Neuronal stem cell (in vitro differentiated cells): ENCODE measurements at regions not wholly inside any gene's neighbourhood (a gene's known extent, or its start where the extent isn't known, plus 50 kb on each side); places are given as distances from the start of the nearest gene placed in this dataset.

Experiments
- DNase-seq: peaks from one replicate; pipeline ENCODE4 v3.0.0-alpha.2; 2013; ENCODE audit warnings: low spot score
- H2AFZ ChIP-seq: one replicate; pipeline ENCODE4 v1.6.1; 2013; ENCODE audit warnings: mild to moderate bottlenecking, low read length, inconsistent platforms
- H2AK5ac ChIP-seq: 2 replicates; pipeline ENCODE4 v1.6.1; 2013; ENCODE audit warnings: low read depth, mild to moderate bottlenecking, inconsistent platforms, low read length, moderate library complexity, mixed read lengths
- H2BK120ac ChIP-seq: 2 replicates; pipeline ENCODE4 v1.6.1; 2013; ENCODE audit warnings: low read depth, mild to moderate bottlenecking, inconsistent platforms, low read length, moderate library complexity, mixed read lengths
- H2BK12ac ChIP-seq: one replicate; pipeline ENCODE4 v1.6.1; 2013; ENCODE audit warnings: low read length, inconsistent platforms
- H2BK15ac ChIP-seq: 2 replicates; pipeline ENCODE4 v1.6.1; 2013; ENCODE audit warnings: mild to moderate bottlenecking, low read length, inconsistent platforms, mixed read lengths
- H2BK5ac ChIP-seq: one replicate; pipeline ENCODE4 v1.6.1; 2013; ENCODE audit warnings: inconsistent platforms, mild to moderate bottlenecking, low read length, moderate library complexity
- H3K14ac ChIP-seq: one replicate; pipeline ENCODE4 v1.6.1; 2013; ENCODE audit warnings: low read length, inconsistent platforms
- H3K18ac ChIP-seq: 2 replicates; pipeline ENCODE4 v1.6.1; 2013; ENCODE audit warnings: low read length, inconsistent platforms
- H3K23ac ChIP-seq: 2 replicates; pipeline ENCODE4 v1.6.1; 2013; ENCODE audit warnings: low read depth, mild to moderate bottlenecking, mixed read lengths, low read length, inconsistent platforms; ENCODE audit not compliant: poor library complexity
- H3K27ac ChIP-seq: replicated peaks from 3 replicates; pipeline ENCODE4 v1.5.1; 2013; ENCODE audit warnings: low read length, inconsistent platforms
- H3K27me3 ChIP-seq, 3 experiments: 2 replicates each; pipeline ENCODE4 v1.6.1; 2013; ENCODE audit warnings: low read length in 3 of 3, mild to moderate bottlenecking in 2 of 3, inconsistent platforms in 1 of 3, low read depth in 1 of 3, mixed read lengths in 1 of 3, moderate library complexity in 1 of 3; ENCODE audit not compliant: control insufficient read depth in 3 of 3, insufficient read depth in 3 of 3
- H3K36me3 ChIP-seq, 2 donors: replicated peaks in 1 of 2; 2 replicates each; pipeline ENCODE4 v1.6.1; 2013; ENCODE audit warnings: low read length in 2 of 2; ENCODE audit not compliant: control insufficient read depth in 2 of 2, insufficient read depth in 2 of 2
- H3K4ac ChIP-seq: 2 replicates; pipeline ENCODE4 v1.6.1; 2013; ENCODE audit warnings: inconsistent platforms, mild to moderate bottlenecking, low read length, moderate library complexity
- H3K4me1 ChIP-seq, 2 donors: 1 replicate in 1 of 2; 2 replicates in 1 of 2; pipeline ENCODE4 v1.6.1; 2013; ENCODE audit warnings: low read length in 2 of 2, low read depth in 1 of 2; ENCODE audit not compliant: control insufficient read depth in 2 of 2, insufficient read depth in 1 of 2
- H3K4me2 ChIP-seq: one replicate; pipeline ENCODE4 v1.6.1; 2013; ENCODE audit warnings: mild to moderate bottlenecking, low read length, inconsistent platforms; ENCODE audit not compliant: insufficient read depth, poor library complexity, severe bottlenecking
- H3K4me3 ChIP-seq, 2 donors: 2 replicates each; pipeline ENCODE4 v1.5.1; 2013; ENCODE audit warnings: low read length in 2 of 2, mild to moderate bottlenecking in 2 of 2, inconsistent platforms in 1 of 2, moderate library complexity in 1 of 2
- H3K79me1 ChIP-seq: one replicate; pipeline ENCODE4 v1.6.1; 2013; ENCODE audit warnings: low read depth, mild to moderate bottlenecking, inconsistent platforms, low read length, moderate library complexity
- H3K9ac ChIP-seq: one replicate; pipeline ENCODE4 v1.6.1; 2013; ENCODE audit warnings: mild to moderate bottlenecking, low read depth, low read length, inconsistent platforms; ENCODE audit not compliant: poor library complexity
- H3K9me3 ChIP-seq, 2 donors: replicated peaks in 1 of 2; 2 replicates each; pipeline versions ENCODE3 to v1.6.1; 2013; ENCODE audit warnings: low read length in 2 of 2, mild to moderate bottlenecking in 2 of 2, inconsistent platforms in 1 of 2, low read depth in 1 of 2, mixed read lengths in 1 of 2, moderate library complexity in 1 of 2; ENCODE audit not compliant: control insufficient read depth in 2 of 2, insufficient read depth in 1 of 2
- H4K8ac ChIP-seq: one replicate; pipeline ENCODE4 v1.6.1; 2013; ENCODE audit warnings: low read depth, mild to moderate bottlenecking, inconsistent platforms, low read length, moderate library complexity
- H4K91ac ChIP-seq: one replicate; pipeline ENCODE4 v1.6.1; 2013; ENCODE audit warnings: low read length, low read depth, mild to moderate bottlenecking, inconsistent platforms; ENCODE audit not compliant: poor library complexity
- WGBS, 2 donors: extraction: QIAGEN DNeasy Blood & Tissue Kit; methylation state at CpG; one replicate each; pipeline ENCODE4 v1.1.7; 2013; ENCODE audit warnings: missing lambda C conversion rate in 2 of 2, mixed read lengths in 1 of 2; ENCODE audit not compliant: insufficient read length in 2 of 2, insufficient replicate concordance in 1 of 2; ENCODE audit errors: extremely low coverage in 2 of 2; 5-methylcytosine and 5-hydroxymethylcytosine counted together

DNA sequence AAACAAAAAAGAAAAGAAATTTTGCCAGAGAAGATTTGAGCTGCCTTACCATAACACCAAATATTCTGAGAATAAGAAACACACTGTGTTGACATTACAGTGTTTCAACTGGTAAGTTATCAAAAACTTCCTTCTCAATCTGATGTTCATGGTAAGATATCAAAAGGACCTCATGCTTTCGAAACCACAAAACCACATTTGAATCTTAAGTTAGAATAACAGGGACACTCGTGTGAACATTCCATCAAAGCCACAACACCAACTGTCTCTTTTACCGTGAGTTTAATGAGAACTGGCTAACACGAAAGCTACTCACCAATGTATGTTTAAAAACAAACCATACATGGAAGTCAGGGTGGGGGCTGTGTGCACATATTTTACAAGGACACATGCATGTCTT lies 73.0 kb upstream of the OPRM1 start:
- Histone ChIP-seq H4K91ac (no peak overlapping the region), H3K18ac (no peak overlapping the region), H3K23ac (no peak overlapping the region), H3K4me2 (no peak overlapping the region), H3K4ac (no peak overlapping the region), H3K36me3 (no peaks in the 10 kb centered on the region), H3K14ac (no peak overlapping the region), H2AK5ac (no peak overlapping the region), H2BK15ac (no peak overlapping the region), H3K27me3 (no peaks in the 10 kb centered on the region), H2BK120ac (no peak overlapping the region), H2AFZ (no peak overlapping the region), H4K8ac (no peak overlapping the region), H3K9ac (no peak overlapping the region), H2BK5ac (no peak overlapping the region), H3K4me1 (no peaks in the 10 kb centered on the region), H3K4me3 (no peak overlapping the region), H3K79me1 (no peaks in the 10 kb centered on the region), H2BK12ac (no peak overlapping the region), H3K9me3 (peaks cover 0 to under 1% of the 10 kb centered on the region in 2 donors), H3K27ac (no peak overlapping the region)
- no CpG with 5 or more reads among the region's 4 CpGs for WGBS, 2 donors
- no peak for DNase-seq

DNA sequence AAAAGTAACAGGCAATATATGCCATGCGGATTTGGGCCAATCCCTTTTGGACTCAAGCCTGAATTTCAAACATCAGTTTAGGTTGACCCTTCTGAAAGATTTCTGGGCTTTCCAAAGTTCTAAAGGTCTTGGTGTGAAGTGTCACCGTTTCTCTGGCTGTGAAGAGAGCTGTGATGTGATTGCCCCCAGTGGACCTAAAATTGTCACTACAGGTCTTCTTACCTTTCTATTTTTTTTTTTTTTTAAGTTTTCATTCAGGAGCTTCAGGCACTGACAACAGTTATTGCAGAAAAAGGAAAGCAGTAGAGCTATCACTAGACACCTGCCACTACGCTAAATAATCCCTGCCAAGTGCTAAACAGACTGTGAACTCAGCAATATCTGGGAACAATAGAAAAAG lies 75.7 kb upstream of the OPRM1 start:
- no peak for DNase-seq
- WGBS, 2 donors: no CpG with 5 or more reads among the region's 3 CpGs
- H3K27ac ChIP-seq: no peak overlapping the region

DNA sequence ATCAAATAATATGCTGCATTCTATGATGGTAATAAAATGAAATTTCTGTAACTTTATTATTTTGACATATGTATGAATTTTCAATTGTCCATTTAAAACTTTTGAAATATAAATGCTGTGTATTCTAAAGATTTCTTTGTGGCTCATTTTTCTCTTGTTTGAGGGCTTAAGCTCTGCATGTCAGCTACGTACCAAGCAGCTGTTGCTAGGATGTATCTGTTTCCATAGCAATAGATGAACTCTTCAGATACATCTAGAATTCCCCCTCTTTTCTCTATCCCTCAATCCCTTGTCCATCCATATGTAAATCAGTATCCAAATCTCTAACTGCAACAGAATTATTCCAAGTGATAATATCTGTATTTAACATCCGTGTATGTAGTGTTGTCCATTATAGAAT lies 76.5 kb upstream of the OPRM1 start:
- Histone ChIP-seq H3K79me1 (no peaks in the 10 kb centered on the region), H3K36me3 (no peaks in the 10 kb centered on the region)
- WGBS, 2 donors: no CpG with 5 or more reads among the region's 2 CpGs

More for the DNA sequence above, 75.7 kb upstream of the OPRM1 start:
- no peak overlapping the region for H2BK15ac ChIP-seq
- no peak overlapping the region for H2BK5ac ChIP-seq
- no peak overlapping the region for H2AFZ ChIP-seq
- H3K4ac ChIP-seq: no peak overlapping the region
- no peaks in the 10 kb centered on the region for H3K4me1 ChIP-seq
- no peak overlapping the region for H3K4me3 ChIP-seq
- H4K91ac ChIP-seq: no peak overlapping the region
- H2BK120ac ChIP-seq: no peak overlapping the region
- no peaks in the 10 kb centered on the region for H3K36me3 ChIP-seq
- H2AK5ac ChIP-seq: no peak overlapping the region
- H3K18ac ChIP-seq: no peak overlapping the region
- no peak overlapping the region for H3K9ac ChIP-seq
- H3K9me3 ChIP-seq: no peaks in the 10 kb centered on the region
- H3K14ac ChIP-seq: no peak overlapping the region
- no peak overlapping the region for H3K23ac ChIP-seq
- no peaks in the 10 kb centered on the region for H3K27me3 ChIP-seq
- H3K79me1 ChIP-seq: no peaks in the 10 kb centered on the region
- no peak overlapping the region for H3K4me2 ChIP-seq
- no peak overlapping the region for H2BK12ac ChIP-seq
- no peak overlapping the region for H4K8ac ChIP-seq

DNA sequence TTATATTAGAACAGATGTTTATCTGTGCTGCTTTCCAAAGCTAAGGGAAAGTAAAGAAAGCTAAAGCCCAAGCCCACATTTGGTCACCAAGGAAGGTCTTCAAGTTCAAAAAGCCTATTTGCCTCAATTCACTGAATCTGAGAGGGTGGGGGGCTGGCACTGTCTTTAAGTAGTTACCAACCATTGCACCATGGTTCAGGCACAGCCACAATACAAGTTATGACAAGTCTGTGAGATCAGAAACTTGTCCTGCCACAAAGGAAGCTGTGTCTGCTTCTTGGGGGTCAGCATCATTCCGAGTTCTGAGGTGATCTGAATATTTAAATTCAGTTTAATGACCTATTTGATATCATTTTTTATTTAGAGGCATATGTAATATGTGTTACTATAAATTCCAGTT lies 78.3 kb upstream of the OPRM1 start:
- no peak overlapping the region for H3K4me2 ChIP-seq
- H2AK5ac ChIP-seq: no peak overlapping the region
- no peak for DNase-seq
- H3K14ac ChIP-seq: no peak overlapping the region
- no peak overlapping the region for H2BK12ac ChIP-seq
- H3K4me1 ChIP-seq: no peaks in the 10 kb centered on the region
- H3K23ac ChIP-seq: no peak overlapping the region
- H3K79me1 ChIP-seq: no peaks in the 10 kb centered on the region
- H3K27me3 ChIP-seq: no peaks in the 10 kb centered on the region
- no peaks in the 10 kb centered on the region for H3K9me3 ChIP-seq
- no peak overlapping the region for H3K27ac ChIP-seq
- no peak overlapping the region for H3K4ac ChIP-seq
- H2BK5ac ChIP-seq: no peak overlapping the region
- H4K8ac ChIP-seq: no peak overlapping the region
- H3K36me3 ChIP-seq: no peaks in the 10 kb centered on the region
- no peak overlapping the region for H3K18ac ChIP-seq
- H3K9ac ChIP-seq: no peak overlapping the region
- H2AFZ ChIP-seq: no peak overlapping the region
- WGBS, 2 donors: no CpG with 5 or more reads among the region's 1 CpG
- no peak overlapping the region for H2BK120ac ChIP-seq
- no peak overlapping the region for H4K91ac ChIP-seq
- H2BK15ac ChIP-seq: no peak overlapping the region
- no peak overlapping the region for H3K4me3 ChIP-seq

More for the DNA sequence above, 76.5 kb upstream of the OPRM1 start:
- no peak overlapping the region for H3K23ac ChIP-seq
- no peak overlapping the region for H3K18ac ChIP-seq
- H3K4ac ChIP-seq: no peak overlapping the region
- no peaks in the 10 kb centered on the region for H3K27me3 ChIP-seq
- no peak overlapping the region for H2BK15ac ChIP-seq
- H2BK12ac ChIP-seq: no peak overlapping the region
- no peak overlapping the region for H3K4me2 ChIP-seq
- no peak for DNase-seq
- H3K14ac ChIP-seq: no peak overlapping the region
- H3K4me1 ChIP-seq: no peaks in the 10 kb centered on the region
- no peak overlapping the region for H2AFZ ChIP-seq
- H3K9me3 ChIP-seq: no peaks in the 10 kb centered on the region
- H4K91ac ChIP-seq: no peak overlapping the region
- H2AK5ac ChIP-seq: no peak overlapping the region
- no peak overlapping the region for H2BK120ac ChIP-seq
- no peak overlapping the region for H4K8ac ChIP-seq
- H3K27ac ChIP-seq: no peak overlapping the region
- no peak overlapping the region for H2BK5ac ChIP-seq
- H3K4me3 ChIP-seq: no peak overlapping the region
- no peak overlapping the region for H3K9ac ChIP-seq
